H1 (cell line): ENCODE measurements at regions not wholly inside any gene's neighbourhood (a gene's known extent, or its start where the extent isn't known, plus 50 kb on each side); places are given as distances from the start of the nearest gene placed in this dataset.

ENCODE experiments used
- BACH1 ChIP-seq: IDR thresholded peaks from 2 replicates; pipeline ENCODE4 v1.6.1; 2012; ENCODE audit warnings: low read length, improper control_type of control experiment
- CTCF ChIP-seq, 3 experiments: IDR thresholded peaks; 1 replicate in 2 of 3; 2 replicates in 1 of 3; pipeline versions ENCODE4 v1.5.1 to v1.6.1; 2011; ENCODE audit warnings: low read length in 3 of 3, mild to moderate bottlenecking in 3 of 3, inconsistent platforms in 2 of 3, low read depth in 1 of 3, moderate library complexity in 1 of 3; ENCODE audit not compliant: insufficient read depth in 1 of 3; ENCODE audit errors: control extremely low read depth in 1 of 3
- EZH2 ChIP-seq: fragments of 200-600 bp; sonication (generic); IDR thresholded peaks from 2 replicates; pipeline ENCODE4 v1.7.1; 2012; ENCODE audit warnings: low read depth, mild to moderate bottlenecking, moderate library complexity, low read length, inconsistent platforms; ENCODE audit not compliant: severe bottlenecking
- GTF2F1 ChIP-seq: IDR thresholded peaks from 2 replicates; pipeline ENCODE4 v1.6.1; 2012; ENCODE audit warnings: low read depth, low read length, improper control_type of control experiment, borderline replicate concordance
- POLR2A ChIP-seq, 2 experiments: IDR thresholded peaks; 1 replicate in 1 of 2; 2 replicates in 1 of 2; pipeline ENCODE4 v1.6.1; 2011; ENCODE audit warnings: low read depth in 2 of 2, low read length in 2 of 2, mild to moderate bottlenecking in 2 of 2; ENCODE audit errors: control extremely low read depth in 1 of 2
- TCF12 ChIP-seq: IDR thresholded peaks from 2 replicates; pipeline ENCODE4 v1.6.1; 2011; ENCODE audit warnings: low read depth, mild to moderate bottlenecking, low read length

GRCh38 chr17:63338272-63338671 is 107.8 kb downstream of the CYB561 start:
- TF ChIP-seq GTF2F1 (no peak), BACH1 (no peak), CTCF (IDR thresholded peaks at IDR 0.05; ENCODE audit: control extremely low read depth in 1 of 3, insufficient read depth in 1 of 3, low read depth in 1 of 3, low read length in 3 of 3) (no peak), POLR2A (IDR thresholded peaks at IDR 0.05; ENCODE audit: control extremely low read depth in 1 of 2, low read depth in 2 of 2, low read length in 2 of 2) (no peak), EZH2 (no peak), TCF12 (no peak)
